GM18861 (cell line): ENCODE measurements at regions not wholly inside any gene's neighbourhood (a gene's known extent, or its start where the extent isn't known, plus 50 kb on each side); places are given as distances from the start of the nearest gene placed in this dataset.
A peak's percentile ranks its signal among the peaks of the same experiment; 100 is the strongest.

Experiments
- ATAC-seq: cut with Tn5 transposase; IDR thresholded peaks from one replicate; pipeline ENCODE4 v1.9.1; 2021; ENCODE audit not compliant: unreplicated experiment

- ATAC-seq, result no peak
Measured at GRCh38 chr1:209342441-209343175, 240.9 kb upstream of the CAMK1G start.

- no peak for ATAC-seq
Measured at GRCh38 chr1:209343511-209343910, 240.0 kb upstream of the CAMK1G start.

GRCh38 chr1:209344156-209344555 lies 239.4 kb upstream of the CAMK1G start:
- ATAC-seq, result no peak

GRCh38 chr1:209349363-209350308 lies 233.9 kb upstream of the CAMK1G start:
- no peak for ATAC-seq

- ATAC-seq, result no peak
Measured at GRCh38 chr1:209353053-209353452, 230.5 kb upstream of the CAMK1G start.

- peak; percentile 82 for ATAC-seq
Measured at GRCh38 chr1:209354111-209354839, 229.2 kb upstream of the CAMK1G start.

- no peak for ATAC-seq
Measured at GRCh38 chr1:209354840-209355165, 228.7 kb upstream of the CAMK1G start.

GRCh38 chr1:209355415-209355814 lies 228.1 kb upstream of the CAMK1G start:
- ATAC-seq, result no peak

- no peak for ATAC-seq
Measured at GRCh38 chr1:209356976-209357377, 226.5 kb upstream of the CAMK1G start.

GRCh38 chr1:209363112-209363511 lies 220.4 kb upstream of the CAMK1G start:
- no peak for ATAC-seq

GRCh38 chr1:209364716-209365115 lies 218.8 kb upstream of the CAMK1G start:
- ATAC-seq, result no peak

- ATAC-seq, result no peak
Measured at GRCh38 chr1:209367061-209367772, 216.3 kb upstream of the CAMK1G start.

- ATAC-seq, result no peak
Measured at GRCh38 chr1:209368864-209369598, 214.5 kb upstream of the CAMK1G start.

GRCh38 chr1:209370241-209370995 lies 213.1 kb upstream of the CAMK1G start:
- ATAC-seq, result no peak

- ATAC-seq, result no peak
Measured at GRCh38 chr1:209375097-209375496, 208.4 kb upstream of the CAMK1G start.

GRCh38 chr1:209375671-209376365 lies 207.7 kb upstream of the CAMK1G start:
- ATAC-seq, result no peak

- ATAC-seq, result no peak
Measured at GRCh38 chr1:209376774-209377173, 206.7 kb upstream of the CAMK1G start.

GRCh38 chr1:209377995-209378394 lies 205.5 kb upstream of the CAMK1G start:
- ATAC-seq, result no peak

GRCh38 chr1:209379280-209379679 lies 204.2 kb upstream of the CAMK1G start:
- no peak for ATAC-seq
